ENCODE measurements at regions not wholly inside any gene's neighbourhood (a gene's known extent, or its start where the extent isn't known, plus 50 kb on each side); places are given as distances from the start of the nearest gene placed in this dataset.

GRCh38 chr4:125389713-125390112, 75.0 kb downstream of the FAT4 start:
- no peak for TF ChIP-seq CTCF (IDR thresholded peaks at IDR 0.05; ENCODE audit: insufficient read depth, low read length)
- TF ChIP-seq POLR2AphosphoS5 (IDR thresholded peaks at IDR 0.05; ENCODE audit: low read depth) = no peak

Data from HL-60 (cell line).